NB4 (cell line): ENCODE measurements at regions not wholly inside any gene's neighbourhood (a gene's known extent, or its start where the extent isn't known, plus 50 kb on each side); places are given as distances from the start of the nearest gene placed in this dataset.

ENCODE experiments used
- POLR2A ChIP-seq: IDR thresholded peaks from 2 replicates; pipeline ENCODE4 v1.6.1; 2011; ENCODE audit warnings: mild to moderate bottlenecking; ENCODE audit not compliant: insufficient read length; ENCODE audit errors: extremely low read depth
- TF ChIP-seq, protein P1 (sequence below): IDR thresholded peaks from one replicate; pipeline ENCODE4 v1.5.1; 2012; ENCODE audit warnings: low read depth, low read length

DNA sequence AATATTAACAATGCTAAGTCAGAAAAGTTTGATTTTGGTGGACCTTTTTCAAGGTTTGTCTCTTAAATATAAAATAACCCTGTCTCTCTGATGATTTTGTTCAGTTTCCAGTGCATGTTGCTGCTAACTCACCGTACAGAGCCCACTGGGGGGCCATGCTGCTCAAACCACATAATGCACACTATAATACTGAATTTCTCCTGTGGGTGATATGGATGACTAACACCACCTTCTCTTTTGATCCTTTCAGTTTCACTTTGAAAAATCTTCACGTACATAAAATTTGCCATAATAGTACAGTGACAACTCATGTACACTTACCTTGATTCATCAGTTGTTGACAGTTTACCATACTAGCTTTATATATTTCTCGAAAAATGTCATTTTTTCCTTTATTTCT is 506.6 kb upstream of the MAN1A1 start:
- TF ChIP-seq, protein P1, sequence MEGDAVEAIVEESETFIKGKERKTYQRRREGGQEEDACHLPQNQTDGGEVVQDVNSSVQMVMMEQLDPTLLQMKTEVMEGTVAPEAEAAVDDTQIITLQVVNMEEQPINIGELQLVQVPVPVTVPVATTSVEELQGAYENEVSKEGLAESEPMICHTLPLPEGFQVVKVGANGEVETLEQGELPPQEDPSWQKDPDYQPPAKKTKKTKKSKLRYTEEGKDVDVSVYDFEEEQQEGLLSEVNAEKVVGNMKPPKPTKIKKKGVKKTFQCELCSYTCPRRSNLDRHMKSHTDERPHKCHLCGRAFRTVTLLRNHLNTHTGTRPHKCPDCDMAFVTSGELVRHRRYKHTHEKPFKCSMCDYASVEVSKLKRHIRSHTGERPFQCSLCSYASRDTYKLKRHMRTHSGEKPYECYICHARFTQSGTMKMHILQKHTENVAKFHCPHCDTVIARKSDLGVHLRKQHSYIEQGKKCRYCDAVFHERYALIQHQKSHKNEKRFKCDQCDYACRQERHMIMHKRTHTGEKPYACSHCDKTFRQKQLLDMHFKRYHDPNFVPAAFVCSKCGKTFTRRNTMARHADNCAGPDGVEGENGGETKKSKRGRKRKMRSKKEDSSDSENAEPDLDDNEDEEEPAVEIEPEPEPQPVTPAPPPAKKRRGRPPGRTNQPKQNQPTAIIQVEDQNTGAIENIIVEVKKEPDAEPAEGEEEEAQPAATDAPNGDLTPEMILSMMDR = no peak
- TF ChIP-seq POLR2A = no peak
